HG02759 (cell line): ENCODE measurements at regions not wholly inside any gene's neighbourhood (a gene's known extent, or its start where the extent isn't known, plus 50 kb on each side); places are given as distances from the start of the nearest gene placed in this dataset.
"Not testable (repeated sequence)": the region's sequence is repeated elsewhere in the genome, so short reads cannot be mapped to it uniquely, and the experiment has no call there.

Source experiments
- ATAC-seq: cut with Tn5 transposase; IDR thresholded peaks from one replicate; pipeline ENCODE4 v1.9.1; 2021; ENCODE audit warnings: mild to moderate bottlenecking, moderate library complexity; ENCODE audit not compliant: unreplicated experiment

DNA sequence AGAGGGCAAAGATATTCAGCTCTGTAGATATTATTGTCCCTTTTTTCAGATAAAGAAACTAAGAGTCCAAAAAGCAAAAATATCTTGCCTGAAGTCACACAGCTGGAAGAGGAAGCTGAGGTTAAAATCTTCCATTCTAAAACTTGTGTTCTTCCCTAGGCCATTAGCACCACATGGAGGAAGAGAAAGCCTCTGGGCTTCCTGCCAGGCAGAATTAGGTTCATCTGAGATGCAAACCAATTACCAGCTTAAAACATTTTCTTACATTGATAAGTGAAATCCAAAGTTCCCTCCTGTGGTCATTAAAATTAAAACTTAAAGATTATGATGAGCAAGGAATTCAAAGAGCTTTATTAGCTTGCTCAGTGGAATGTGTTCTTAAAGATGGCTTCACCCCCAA lies 235.3 kb upstream of the SETMAR start:
- no peak for ATAC-seq

DNA sequence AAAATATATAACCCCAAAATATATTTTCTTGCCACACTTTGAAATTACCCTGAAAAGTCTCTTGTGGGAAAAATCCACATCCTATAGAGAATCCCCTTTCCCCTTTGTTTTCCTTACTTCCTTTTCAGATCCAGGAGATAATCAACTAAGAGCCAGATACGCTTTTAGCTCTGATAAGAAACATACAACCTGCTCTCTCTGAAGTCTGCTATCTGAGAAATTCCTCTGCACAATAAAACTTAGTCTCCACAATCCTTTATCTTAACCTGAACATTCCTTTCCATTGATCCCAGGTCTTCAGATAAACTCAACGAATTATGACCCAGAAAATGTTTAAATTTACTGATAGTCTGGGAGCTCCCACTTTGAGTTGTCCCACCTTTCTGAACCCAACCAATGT lies 233.4 kb upstream of the SETMAR start:
- ATAC-seq, result no peak

DNA sequence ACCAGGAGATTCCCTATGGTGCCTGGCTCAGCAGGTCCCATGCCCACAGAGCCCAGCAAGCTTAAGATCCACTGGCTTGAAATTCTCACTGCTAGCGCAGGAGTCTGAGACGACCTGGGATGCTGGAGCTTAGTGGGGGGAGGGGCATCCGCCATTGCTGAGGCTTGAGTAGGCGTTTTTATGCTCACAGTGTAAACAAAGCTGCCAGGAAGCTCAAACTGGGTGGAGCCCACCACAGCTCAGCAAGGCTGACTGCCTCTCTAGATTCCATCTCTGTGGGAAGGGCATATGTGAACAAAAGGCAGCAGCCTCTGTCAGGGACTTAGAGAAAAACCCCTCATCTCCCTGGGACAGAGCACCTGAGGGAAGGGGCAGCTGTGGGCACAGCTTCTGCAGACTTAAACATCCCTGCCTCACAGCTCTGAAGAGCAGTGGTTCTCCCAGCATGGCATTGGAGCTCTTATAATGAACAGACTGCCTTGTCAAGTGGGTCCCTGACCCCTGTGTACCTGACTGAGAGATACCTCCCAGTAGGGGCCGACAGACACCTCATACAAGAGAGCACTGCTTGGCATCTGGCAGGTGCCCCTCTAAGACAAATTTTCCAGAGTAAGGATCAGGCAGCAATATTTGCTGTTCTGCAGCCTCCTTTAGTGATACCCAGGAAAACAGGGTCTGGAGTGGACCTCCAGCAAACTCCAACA lies 231.5 kb upstream of the SETMAR start:
- no peak for ATAC-seq

DNA sequence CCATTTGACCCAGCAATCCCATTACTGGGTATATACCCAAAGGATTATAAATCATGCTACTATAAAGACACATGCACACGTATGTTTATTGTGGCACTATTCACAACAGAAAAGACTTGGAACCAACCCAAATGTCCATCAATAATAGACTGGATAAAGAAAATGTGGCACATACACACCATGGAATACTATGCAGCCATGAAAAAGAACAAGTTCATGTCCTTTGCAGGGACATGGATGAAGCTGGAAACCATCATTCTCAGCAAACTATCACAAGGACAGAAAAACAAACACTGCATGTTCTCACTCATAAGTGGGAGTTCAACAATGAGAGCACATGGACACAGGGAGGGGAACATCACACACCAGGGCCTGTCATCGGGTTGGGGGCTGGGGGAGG lies 225.9 kb upstream of the SETMAR start:
- ATAC-seq, result not testable (repeated sequence)

- no peak for ATAC-seq
These were observed 225.2 kb upstream of the SETMAR start for GRCh38 chr3:4077950-4078349.

- peak; percentile 88 for ATAC-seq
These were observed 224.3 kb upstream of the SETMAR start for GRCh38 chr3:4078903-4079302.

DNA sequence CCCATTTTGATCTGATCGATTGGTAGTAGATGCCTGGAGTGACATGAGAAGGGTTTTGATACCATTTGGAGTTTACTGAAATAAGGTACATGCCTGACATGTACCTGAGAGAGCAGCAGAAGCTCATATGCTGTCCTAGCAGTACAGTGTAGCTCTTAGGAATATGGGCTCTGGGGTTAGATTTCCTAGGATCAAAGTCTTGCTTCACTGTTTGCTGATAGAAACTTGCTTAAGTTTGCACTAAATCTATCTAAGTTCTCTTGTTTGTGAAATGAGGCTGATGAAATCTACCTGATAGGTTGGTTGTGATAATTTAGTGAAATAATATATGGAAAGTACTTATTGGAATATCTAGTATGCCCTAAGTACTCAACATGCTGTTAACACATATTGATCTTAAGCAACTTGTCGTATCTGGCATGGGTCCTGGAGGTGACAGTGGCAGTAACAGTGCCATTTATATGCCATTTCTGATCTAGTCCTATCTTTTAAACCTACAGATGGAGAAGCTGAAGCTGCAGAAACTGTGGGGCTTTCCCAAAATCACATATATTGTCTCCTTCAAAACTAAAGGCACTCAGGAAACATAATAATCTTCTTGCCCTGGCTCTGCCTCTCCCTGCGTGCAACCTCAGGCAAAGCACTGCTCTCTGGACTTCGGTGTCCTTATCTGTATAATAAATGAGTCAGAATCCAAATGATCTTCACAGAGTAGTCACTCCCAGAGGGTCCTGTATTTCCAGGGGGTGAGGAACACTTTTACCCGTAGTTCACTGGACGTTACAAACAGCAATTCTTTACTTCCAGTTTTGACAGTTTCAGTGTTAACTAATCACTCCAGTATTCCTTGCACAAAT lies 223.6 kb upstream of the SETMAR start:
- ATAC-seq, result peak; percentile 13

- no peak for ATAC-seq
These were observed 219.7 kb upstream of the SETMAR start for GRCh38 chr3:4083225-4084015.

- ATAC-seq, result no peak
These were observed 218.9 kb upstream of the SETMAR start for GRCh38 chr3:4084271-4084670.

DNA sequence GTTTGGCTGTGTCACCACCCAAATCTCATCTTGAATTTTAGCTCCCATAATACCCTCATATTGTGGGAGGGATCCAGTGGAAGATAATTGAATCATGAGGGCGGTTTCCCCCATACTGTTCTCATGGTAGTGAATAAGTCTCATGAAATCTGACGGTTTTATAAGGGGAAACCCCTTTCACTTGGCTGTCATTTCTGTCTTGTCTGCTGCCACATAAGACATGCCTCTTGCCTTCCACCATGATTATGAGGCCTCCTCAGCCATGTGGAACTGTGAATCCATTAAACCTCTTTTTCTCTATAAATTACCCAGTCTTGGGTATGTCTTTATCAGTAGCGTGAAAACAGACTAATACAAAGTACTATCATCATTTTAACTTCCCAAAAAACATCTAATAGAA lies 216.5 kb upstream of the SETMAR start:
- not testable (repeated sequence) for ATAC-seq

- no peak for ATAC-seq
These were observed 211.4 kb upstream of the SETMAR start for GRCh38 chr3:4091786-4092185.

DNA sequence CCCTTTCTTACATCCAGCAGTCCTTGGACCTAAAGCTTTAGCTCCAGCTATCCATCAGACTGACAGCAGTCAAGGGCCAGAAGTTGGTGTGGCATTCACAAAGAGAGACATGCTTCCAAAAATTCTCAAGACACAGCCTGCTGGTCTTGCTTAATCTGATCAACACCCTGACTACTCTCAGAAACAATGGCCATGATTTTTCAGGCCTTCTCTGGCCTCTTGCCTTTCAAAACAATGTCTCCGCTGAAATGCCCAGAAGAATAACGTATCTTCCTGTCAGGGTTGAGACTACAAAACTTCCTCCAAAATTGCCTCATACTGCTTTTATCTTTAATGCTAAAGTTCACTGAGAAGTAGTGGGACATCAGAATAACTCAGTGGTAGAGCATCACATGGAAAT lies 205.4 kb upstream of the SETMAR start:
- ATAC-seq, result no peak

DNA sequence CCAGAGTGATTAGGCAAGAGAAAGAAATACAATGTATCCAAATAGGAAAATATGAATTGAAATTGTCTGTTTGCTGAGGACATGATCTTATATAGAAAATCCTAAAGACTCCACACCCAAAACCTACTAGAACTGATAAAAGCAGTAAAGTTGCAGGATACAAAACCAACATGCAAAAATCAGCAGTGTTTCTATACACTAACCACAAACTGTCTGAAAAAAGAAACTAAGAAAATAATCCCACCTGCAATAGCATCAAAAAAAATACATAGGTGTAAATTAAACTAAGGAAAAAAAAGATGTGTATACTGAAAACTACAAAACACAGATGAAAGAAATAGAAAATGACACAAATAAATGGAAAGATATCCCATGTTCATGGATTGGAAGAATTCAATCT lies 203.6 kb upstream of the SETMAR start:
- no peak for ATAC-seq

- ATAC-seq, result no peak
These were observed 195.7 kb upstream of the SETMAR start for GRCh38 chr3:4107430-4107829.

DNA sequence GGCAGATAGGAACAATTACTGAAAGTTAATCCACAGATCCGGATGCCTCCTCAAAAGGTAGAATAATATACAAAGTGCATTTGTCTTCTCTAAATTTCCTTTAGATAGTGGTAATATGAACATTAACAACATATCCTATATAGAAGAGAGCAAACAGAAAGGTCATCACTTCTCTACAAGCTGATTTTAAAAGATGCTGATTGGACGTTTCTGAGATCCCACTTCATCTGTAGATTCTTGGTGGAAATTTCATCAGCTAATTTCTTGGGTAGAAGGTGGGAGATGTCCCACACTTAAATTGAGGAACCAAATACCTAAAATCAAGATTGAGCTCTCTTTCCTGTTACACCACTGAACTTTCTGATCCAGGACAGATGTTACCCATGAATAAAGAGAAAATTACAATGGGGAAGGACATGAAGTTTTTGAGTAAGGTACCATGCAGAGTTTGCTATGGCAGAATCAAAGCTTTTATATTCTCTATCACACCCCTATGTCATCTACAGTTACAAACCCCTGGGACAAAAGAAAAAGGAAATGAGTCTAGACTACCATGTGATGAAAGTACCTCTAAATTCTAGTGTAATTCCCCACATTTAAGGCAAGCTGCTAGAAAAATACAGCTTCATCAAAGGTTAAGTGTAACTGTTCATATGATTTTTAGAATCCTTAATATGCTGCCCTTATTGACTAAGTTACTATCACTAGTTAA lies 189.2 kb upstream of the SETMAR start:
- ATAC-seq, result no peak

GRCh38 chr3:4119119-4119518 lies 184.1 kb upstream of the SETMAR start:
- ATAC-seq, result no peak

DNA sequence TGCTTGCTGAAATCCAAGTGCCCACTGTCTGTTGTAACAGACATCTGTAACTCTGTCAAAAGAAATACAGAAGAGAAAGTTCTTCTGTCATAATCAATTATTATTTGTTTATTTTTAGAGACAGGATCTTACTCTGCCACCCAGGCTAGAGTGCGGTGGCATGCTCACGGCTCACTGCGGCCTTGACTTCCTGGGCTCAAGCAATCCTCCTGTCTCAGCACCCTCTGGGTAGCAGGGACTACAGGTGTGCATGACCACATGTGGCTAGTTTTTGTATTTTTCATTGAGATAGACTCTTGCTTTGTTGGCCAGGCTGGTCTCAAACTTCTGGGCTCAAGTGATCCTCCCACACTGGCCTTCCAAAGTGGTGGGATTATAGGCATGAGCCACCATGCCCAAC lies 177.6 kb upstream of the SETMAR start:
- ATAC-seq, result no peak

GRCh38 chr3:4138150-4138785 lies 164.9 kb upstream of the SETMAR start:
- ATAC-seq, result no peak

DNA sequence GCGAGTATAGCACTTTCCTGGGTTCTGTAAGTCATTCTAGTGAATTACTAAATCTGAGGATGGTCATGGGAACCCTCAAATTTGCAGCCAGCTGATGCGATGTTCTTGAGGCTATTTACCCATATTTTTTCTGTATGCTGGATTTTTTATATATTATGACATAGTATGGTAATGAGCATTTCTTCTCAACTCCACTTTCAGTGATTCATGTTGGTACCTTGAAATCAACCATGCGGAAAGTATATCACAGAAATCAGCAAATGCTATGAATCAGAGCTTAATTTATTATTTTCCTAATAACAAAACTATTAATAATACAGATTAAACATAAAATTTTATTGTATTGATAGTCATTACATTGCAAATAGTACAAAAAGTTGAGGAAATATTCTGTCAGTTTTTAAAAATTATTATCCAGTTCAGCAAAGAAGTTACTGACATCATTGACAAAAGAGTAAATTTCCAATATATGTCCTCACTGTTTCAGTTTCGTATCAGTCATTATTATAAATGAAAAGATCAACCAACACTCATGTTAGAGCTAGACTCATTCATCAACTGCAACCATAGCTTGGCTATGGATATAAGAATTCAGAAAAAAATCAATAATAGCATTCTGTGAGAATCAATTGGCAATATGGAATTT lies 164.3 kb upstream of the SETMAR start:
- no peak for ATAC-seq
